HG03342 (cell line): ENCODE measurements at regions not wholly inside any gene's neighbourhood (a gene's known extent, or its start where the extent isn't known, plus 50 kb on each side); places are given as distances from the start of the nearest gene placed in this dataset.
"Not testable (repeated sequence)": the region's sequence is repeated elsewhere in the genome, so short reads cannot be mapped to it uniquely, and the experiment has no call there.

Experiments
- ATAC-seq: cut with Tn5 transposase; IDR thresholded peaks from one replicate; pipeline ENCODE4 v1.9.1; 2021; ENCODE audit warnings: mild to moderate bottlenecking, moderate library complexity; ENCODE audit not compliant: unreplicated experiment

- ATAC-seq = no peak
Observed at GRCh38 chr2:7736646-7737305, 819.6 kb downstream of the RNF144A start.

- no peak for ATAC-seq
Observed at GRCh38 chr2:7738596-7738995, 821.4 kb downstream of the RNF144A start.

- no peak for ATAC-seq
Observed at GRCh38 chr2:7740114-7740513, 822.9 kb downstream of the RNF144A start.

GRCh38 chr2:7742301-7742700, 825.1 kb downstream of the RNF144A start:
- ATAC-seq = no peak

GRCh38 chr2:7744827-7745226, 827.6 kb downstream of the RNF144A start:
- ATAC-seq = no peak

- ATAC-seq = no peak
Observed at GRCh38 chr2:7745369-7745768, 828.2 kb downstream of the RNF144A start.

- no peak for ATAC-seq
Observed at GRCh38 chr2:7748717-7749415, 831.7 kb downstream of the RNF144A start.

GRCh38 chr2:7749895-7750559, 832.8 kb downstream of the RNF144A start:
- no peak for ATAC-seq

GRCh38 chr2:7752291-7752690, 835.1 kb downstream of the RNF144A start:
- no peak for ATAC-seq

GRCh38 chr2:7753777-7754176, 836.6 kb downstream of the RNF144A start:
- no peak for ATAC-seq

GRCh38 chr2:7755879-7756278, 838.7 kb downstream of the RNF144A start:
- ATAC-seq = no peak

- ATAC-seq = no peak
Observed at GRCh38 chr2:7758073-7758759, 841.0 kb downstream of the RNF144A start.

- no peak for ATAC-seq
Observed at GRCh38 chr2:7759898-7760297, 842.7 kb downstream of the RNF144A start.

GRCh38 chr2:7763418-7763817, 846.2 kb downstream of the RNF144A start:
- ATAC-seq = not testable (repeated sequence)

GRCh38 chr2:7765236-7765635, 848.0 kb downstream of the RNF144A start:
- no peak for ATAC-seq

GRCh38 chr2:7766088-7766722, 849.0 kb downstream of the RNF144A start:
- ATAC-seq = no peak

- ATAC-seq = no peak
Observed at GRCh38 chr2:7766978-7767565, 849.9 kb downstream of the RNF144A start.

GRCh38 chr2:7767902-7768301, 850.7 kb downstream of the RNF144A start:
- ATAC-seq = no peak

- ATAC-seq = no peak
Observed at GRCh38 chr2:7771781-7772180, 854.6 kb downstream of the RNF144A start.
